Activated naive CD4-positive, alpha-beta T cell treated with anti-CD3 and anti-CD28 coated beads, Interleukin-2, amount 50 U/mL, for 24 hours (primary cell): ENCODE measurements at regions not wholly inside any gene's neighbourhood (a gene's known extent, or its start where the extent isn't known, plus 50 kb on each side); places are given as distances from the start of the nearest gene placed in this dataset.

ENCODE experiments used
- H3K27ac Mint-ChIP-seq: one replicate; pipeline ENCODE4 v1.8.0; 2021; ENCODE audit warnings: mild to moderate bottlenecking, mixed read lengths
- H3K27me3 Mint-ChIP-seq: one replicate; pipeline ENCODE4 v1.8.0; 2021; ENCODE audit warnings: mixed read lengths
- H3K36me3 Mint-ChIP-seq: one replicate; pipeline ENCODE4 v1.8.0; 2021; ENCODE audit warnings: mixed read lengths
- H3K4me1 Mint-ChIP-seq: one replicate; pipeline ENCODE4 v1.8.0; 2021; ENCODE audit warnings: mixed read lengths
- H3K4me3 Mint-ChIP-seq: one replicate; pipeline ENCODE4 v1.8.0; 2021; ENCODE audit warnings: mild to moderate bottlenecking, mixed read lengths
- H3K9me3 Mint-ChIP-seq: one replicate; pipeline ENCODE4 v1.8.0; 2021; ENCODE audit warnings: mixed read lengths

- no peak overlapping the region for H3K4me3 Mint-ChIP-seq
- peaks cover 11% of the 10 kb centered on the region for H3K9me3 Mint-ChIP-seq
- no peak overlapping the region for H3K27ac Mint-ChIP-seq
These were observed 102.3 kb downstream of the ANKRD50 start for GRCh38 chr4:124610211-124610610.

More at GRCh38 chr4:124610211-124610610, 102.3 kb downstream of the ANKRD50 start:
- H3K4me1 Mint-ChIP-seq: no peaks in the 10 kb centered on the region
- no peaks in the 10 kb centered on the region for H3K36me3 Mint-ChIP-seq
- H3K27me3 Mint-ChIP-seq: peaks cover 2% of the 10 kb centered on the region
